Neural progenitor cell (in vitro differentiated cells): ENCODE measurements at regions not wholly inside any gene's neighbourhood (a gene's known extent, or its start where the extent isn't known, plus 50 kb on each side); places are given as distances from the start of the nearest gene placed in this dataset.

Experiments used
- DNase-seq: peaks from one replicate; pipeline ENCODE4 v3.0.0-alpha.2; 2016; ENCODE audit warnings: low spot score
- H2AFZ ChIP-seq: fragments of 200-600 bp; sonication (generic); replicated peaks from 2 replicates; pipeline ENCODE4 v1.6.1; 2016; ENCODE audit warnings: antibody characterized with exemption
- H3F3A ChIP-seq: fragments of 200-600 bp; sonication (generic); 2 replicates; pipeline ENCODE4 v1.6.1; 2016; ENCODE audit warnings: antibody characterized with exemption, low read depth
- H3K27ac ChIP-seq: fragments of 200-600 bp; sonication (generic); 2 replicates; pipeline ENCODE4 v1.5.1; 2016; ENCODE audit warnings: mild to moderate bottlenecking
- H3K27me3 ChIP-seq: fragments of 200-600 bp; sonication (generic); 2 replicates; pipeline ENCODE4 v1.6.1; 2016; ENCODE audit warnings: mild to moderate bottlenecking, moderate library complexity
- H3K36me3 ChIP-seq: fragments of 200-600 bp; sonication (generic); 2 replicates; pipeline ENCODE4 v1.5.1; 2016
- H3K4me1 ChIP-seq: fragments of 200-600 bp; sonication (generic); 2 replicates; pipeline ENCODE4 v1.6.1; 2016; ENCODE audit warnings: mixed run types
- H3K4me2 ChIP-seq: fragments of 200-600 bp; sonication (generic); 2 replicates; pipeline ENCODE4 v1.6.1; 2016
- H3K4me3 ChIP-seq: fragments of 200-600 bp; sonication (generic); 2 replicates; pipeline ENCODE4 v1.5.1; 2016
- H3K79me2 ChIP-seq: fragments of 200-600 bp; sonication (generic); 2 replicates; pipeline ENCODE4 v1.6.1; 2016; ENCODE audit warnings: low read depth
- H3K9ac ChIP-seq: fragments of 200-600 bp; sonication (generic); 2 replicates; pipeline ENCODE4 v1.6.1; 2016
- H3K9me3 ChIP-seq: fragments of 200-600 bp; sonication (generic); 2 replicates; pipeline ENCODE4 v1.5.1; 2016; ENCODE audit warnings: low read depth
- H4K20me1 ChIP-seq: fragments of 200-600 bp; sonication (generic); 2 replicates; pipeline ENCODE4 v1.6.1; 2016; ENCODE audit warnings: low read depth
- H3K27ac Mint-ChIP-seq: 3 replicates; pipeline ENCODE4 v1.8.0; 2021; ENCODE audit warnings: mixed read lengths
- H3K27me3 Mint-ChIP-seq: 2 replicates; pipeline ENCODE4 v1.8.0; 2022; ENCODE audit warnings: low read depth, mild to moderate bottlenecking, inconsistent platforms, moderate library complexity, mixed read lengths; ENCODE audit not compliant: insufficient read depth
- H3K36me3 Mint-ChIP-seq: 3 replicates; pipeline ENCODE4 v1.8.0; 2021; ENCODE audit warnings: mixed read lengths
- H3K4me1 Mint-ChIP-seq: 3 replicates; pipeline ENCODE4 v1.8.0; 2021; ENCODE audit warnings: mixed read lengths
- H3K4me3 Mint-ChIP-seq: 3 replicates; pipeline ENCODE4 v1.8.0; 2021; ENCODE audit warnings: mild to moderate bottlenecking, moderate library complexity, mixed read lengths
- H3K9me3 Mint-ChIP-seq: 3 replicates; pipeline ENCODE4 v1.8.0; 2020; ENCODE audit warnings: mixed read lengths
- EZH2 ChIP-seq: fragments of 200-600 bp; sonication (generic); IDR thresholded peaks from 2 replicates; pipeline ENCODE4 v1.6.1; 2017; ENCODE audit warnings: antibody characterized with exemption, mild to moderate bottlenecking, moderate library complexity
- EZH2phosphoT487 ChIP-seq: fragments of 200-600 bp; sonication (generic); IDR thresholded peaks from 2 replicates; pipeline ENCODE4 v1.6.1; 2017; ENCODE audit warnings: antibody characterized with exemption
- TF ChIP-seq, protein P1 (sequence below): fragments of 200-600 bp; sonication (generic); IDR thresholded peaks from 2 replicates; pipeline ENCODE4 v1.5.1; 2017; ENCODE audit warnings: antibody characterized with exemption, mild to moderate bottlenecking

DNA sequence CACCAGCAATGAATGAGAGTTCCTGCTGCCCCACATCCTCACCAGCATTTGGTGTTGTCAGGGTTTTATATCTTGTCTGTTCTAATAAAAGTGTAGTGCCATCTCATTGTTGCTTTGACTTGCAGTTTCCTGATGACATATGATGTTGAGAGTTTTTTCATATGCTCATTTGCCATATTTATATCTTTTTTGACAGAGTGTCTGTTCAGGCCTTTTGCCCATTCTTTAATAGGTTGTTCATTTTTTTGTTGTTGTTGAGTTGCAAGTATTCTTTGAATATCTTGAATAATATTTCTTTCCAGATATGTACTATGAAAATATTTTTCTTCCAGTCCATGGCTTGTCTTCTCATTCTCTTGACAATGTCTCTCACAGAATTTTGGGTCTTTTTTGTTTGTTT is 111.7 kb upstream of the KCNJ15 start:
- peaks cover 13% of the 10 kb centered on the region for H3K9me3 Mint-ChIP-seq
- Histone ChIP-seq H3K4me3 (no peak overlapping the region), H4K20me1 (no peaks in the 10 kb centered on the region)

DNA sequence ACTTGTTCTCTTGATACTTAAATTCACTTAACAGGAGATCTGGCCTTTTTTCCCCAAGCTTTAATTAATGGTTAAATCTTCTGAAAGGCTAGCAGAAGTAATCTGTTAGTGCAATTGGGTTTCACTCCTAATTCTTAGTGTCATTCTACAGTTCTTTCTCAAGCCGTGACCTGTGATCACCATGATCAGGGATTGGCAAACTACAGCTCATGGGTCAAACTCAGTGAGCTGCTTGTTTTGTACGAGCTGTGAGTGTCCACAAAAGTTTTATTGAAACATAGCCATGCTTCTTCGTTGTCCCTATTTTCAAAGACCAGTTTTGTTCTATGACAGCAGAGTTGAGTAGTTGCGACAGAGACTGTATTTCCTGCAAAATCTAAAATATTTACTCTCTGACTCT is 109.4 kb upstream of the KCNJ15 start:
- H3K27me3 Mint-ChIP-seq: no peaks in the 10 kb centered on the region
- H3K4me1 Mint-ChIP-seq: peaks cover 5% of the 10 kb centered on the region
- Histone ChIP-seq H3K4me1 (peaks cover 3% of the 10 kb centered on the region), H3K27ac (no peak overlapping the region), H3K4me3 (no peak overlapping the region), H3K79me2 (no peaks in the 10 kb centered on the region), H3K9ac (no peak overlapping the region), H2AFZ (no peak overlapping the region), H3F3A (no peaks in the 10 kb centered on the region), H4K20me1 (no peaks in the 10 kb centered on the region), H3K4me2 (no peak overlapping the region), H3K36me3 (peaks cover 10% of the 10 kb centered on the region), H3K27me3 (no peaks in the 10 kb centered on the region), H3K9me3 (no peaks in the 10 kb centered on the region)
- TF ChIP-seq EZH2phosphoT487: no peak
- no peak for TF ChIP-seq EZH2
- no peak for DNase-seq
- no peak overlapping the region for H3K27ac Mint-ChIP-seq
- H3K9me3 Mint-ChIP-seq: peaks cover 13% of the 10 kb centered on the region
- no peaks in the 10 kb centered on the region for H3K36me3 Mint-ChIP-seq
- H3K4me3 Mint-ChIP-seq: no peak overlapping the region

More for the DNA sequence above, 111.7 kb upstream of the KCNJ15 start:
- peaks cover 10% of the 10 kb centered on the region for H3K36me3 ChIP-seq
- H3K9me3 ChIP-seq: no peaks in the 10 kb centered on the region
- H3K79me2 ChIP-seq: no peaks in the 10 kb centered on the region
- H3K4me2 ChIP-seq: no peak overlapping the region
- H3K27me3 ChIP-seq: no peaks in the 10 kb centered on the region
- Mint-ChIP-seq H3K36me3 (no peaks in the 10 kb centered on the region), H3K27ac (no peak overlapping the region), H3K4me1 (peaks cover 5% of the 10 kb centered on the region), H3K27me3 (no peaks in the 10 kb centered on the region), H3K4me3 (no peak overlapping the region)
- H3K4me1 ChIP-seq: peaks cover 7% of the 10 kb centered on the region
- no peaks in the 10 kb centered on the region for H3F3A ChIP-seq
- no peak overlapping the region for H2AFZ ChIP-seq
- H3K27ac ChIP-seq: no peak overlapping the region
- DNase-seq: no peak
- H3K9ac ChIP-seq: no peak overlapping the region
- TF ChIP-seq, protein P1, sequence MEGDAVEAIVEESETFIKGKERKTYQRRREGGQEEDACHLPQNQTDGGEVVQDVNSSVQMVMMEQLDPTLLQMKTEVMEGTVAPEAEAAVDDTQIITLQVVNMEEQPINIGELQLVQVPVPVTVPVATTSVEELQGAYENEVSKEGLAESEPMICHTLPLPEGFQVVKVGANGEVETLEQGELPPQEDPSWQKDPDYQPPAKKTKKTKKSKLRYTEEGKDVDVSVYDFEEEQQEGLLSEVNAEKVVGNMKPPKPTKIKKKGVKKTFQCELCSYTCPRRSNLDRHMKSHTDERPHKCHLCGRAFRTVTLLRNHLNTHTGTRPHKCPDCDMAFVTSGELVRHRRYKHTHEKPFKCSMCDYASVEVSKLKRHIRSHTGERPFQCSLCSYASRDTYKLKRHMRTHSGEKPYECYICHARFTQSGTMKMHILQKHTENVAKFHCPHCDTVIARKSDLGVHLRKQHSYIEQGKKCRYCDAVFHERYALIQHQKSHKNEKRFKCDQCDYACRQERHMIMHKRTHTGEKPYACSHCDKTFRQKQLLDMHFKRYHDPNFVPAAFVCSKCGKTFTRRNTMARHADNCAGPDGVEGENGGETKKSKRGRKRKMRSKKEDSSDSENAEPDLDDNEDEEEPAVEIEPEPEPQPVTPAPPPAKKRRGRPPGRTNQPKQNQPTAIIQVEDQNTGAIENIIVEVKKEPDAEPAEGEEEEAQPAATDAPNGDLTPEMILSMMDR: no peak
- no peak for TF ChIP-seq EZH2phosphoT487
- no peak for TF ChIP-seq EZH2

DNA sequence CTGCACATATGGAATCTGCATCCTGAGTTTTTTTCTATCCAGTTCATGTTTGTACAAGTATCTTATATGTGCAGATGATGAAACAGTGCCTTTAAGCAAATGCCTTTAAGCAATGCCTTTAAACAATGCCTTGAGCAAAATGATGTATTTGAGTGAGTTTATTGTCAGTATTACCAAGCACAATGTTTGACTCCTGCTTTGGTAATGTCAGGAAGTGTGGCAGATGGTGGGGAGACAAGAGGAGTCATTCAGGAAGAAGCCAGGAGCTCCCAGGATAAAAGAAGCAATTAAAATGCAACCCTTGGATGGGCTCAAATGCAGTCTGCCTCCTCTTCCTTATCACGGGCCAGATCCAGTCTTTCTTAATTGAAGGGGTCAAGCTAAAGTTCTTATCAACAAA is 108.7 kb upstream of the KCNJ15 start:
- DNase-seq: no peak
- Histone ChIP-seq H3K9me3 (no peaks in the 10 kb centered on the region), H3F3A (no peaks in the 10 kb centered on the region), H3K79me2 (no peaks in the 10 kb centered on the region), H3K27ac (no peak overlapping the region), H3K27me3 (no peaks in the 10 kb centered on the region), H3K36me3 (peaks cover 10% of the 10 kb centered on the region), H2AFZ (no peak overlapping the region), H3K4me2 (no peak overlapping the region), H3K4me1 (peaks cover 3% of the 10 kb centered on the region), H4K20me1 (no peaks in the 10 kb centered on the region), H3K4me3 (no peak overlapping the region), H3K9ac (no peak overlapping the region)
- Mint-ChIP-seq H3K4me3 (no peak overlapping the region), H3K9me3 (peaks cover 13% of the 10 kb centered on the region), H3K4me1 (peaks cover 5% of the 10 kb centered on the region), H3K36me3 (no peaks in the 10 kb centered on the region), H3K27me3 (no peaks in the 10 kb centered on the region), H3K27ac (no peak overlapping the region)
- TF ChIP-seq EZH2: no peak
- TF ChIP-seq, protein P1: no peak
- TF ChIP-seq EZH2phosphoT487: no peak

DNA sequence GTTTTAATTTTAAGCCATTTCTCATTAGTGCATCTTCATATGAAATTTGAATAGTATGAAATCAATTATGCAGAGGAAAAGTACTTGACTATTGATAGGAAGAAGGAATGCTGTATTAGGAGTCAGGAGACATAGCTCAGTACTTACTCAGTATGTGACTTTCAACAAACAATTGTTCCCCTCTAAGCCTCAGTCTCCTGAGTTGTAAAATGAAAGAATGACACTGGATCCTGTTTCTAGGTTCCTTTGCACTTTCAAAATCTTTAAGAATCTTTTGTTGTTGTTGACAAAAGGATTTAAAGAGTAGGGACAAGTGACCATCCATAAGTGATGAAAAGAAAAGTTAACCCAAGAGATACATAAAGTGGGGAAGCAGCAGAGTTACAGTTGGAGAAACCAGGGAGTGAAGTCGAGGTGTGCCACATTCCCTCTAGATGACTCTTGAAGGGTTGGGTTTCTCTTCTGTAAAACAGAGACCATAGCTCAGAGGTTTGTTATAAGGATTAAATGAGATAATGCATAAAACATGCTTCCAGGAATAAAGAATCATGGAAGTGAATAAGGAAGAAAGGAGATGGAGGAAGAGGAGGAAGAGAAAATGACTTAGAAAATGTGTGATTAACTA is 105.7 kb upstream of the KCNJ15 start:
- no peak overlapping the region for H3K9ac ChIP-seq

More for the DNA sequence above, 105.7 kb upstream of the KCNJ15 start:
- Histone ChIP-seq H3K4me2 (no peak overlapping the region), H3K27me3 (no peaks in the 10 kb centered on the region), H3K4me3 (no peak overlapping the region), H3K9me3 (no peaks in the 10 kb centered on the region), H3K27ac (no peak overlapping the region), H3F3A (no peaks in the 10 kb centered on the region), H2AFZ (no peak overlapping the region), H3K4me1 (peaks cover 3% of the 10 kb centered on the region), H4K20me1 (no peaks in the 10 kb centered on the region), H3K36me3 (no peaks in the 10 kb centered on the region), H3K79me2 (no peaks in the 10 kb centered on the region)
- Mint-ChIP-seq H3K4me3 (no peak overlapping the region), H3K27me3 (no peaks in the 10 kb centered on the region), H3K9me3 (peaks cover 3% of the 10 kb centered on the region), H3K4me1 (peaks cover 5% of the 10 kb centered on the region), H3K36me3 (no peaks in the 10 kb centered on the region), H3K27ac (no peak overlapping the region)
- no peak for DNase-seq
- TF ChIP-seq EZH2phosphoT487: no peak
